GM23248 (cell line): ENCODE measurements at regions not wholly inside any gene's neighbourhood (a gene's known extent, or its start where the extent isn't known, plus 50 kb on each side); places are given as distances from the start of the nearest gene placed in this dataset.

ENCODE experiments used
- DNase-seq: peaks from one replicate; pipeline ENCODE4 v3.0.0-alpha.2; 2015
- H2AFZ ChIP-seq: fragments of 200-600 bp; sonication (generic); 2 replicates; pipeline ENCODE4 v1.6.1; 2016; ENCODE audit warnings: antibody characterized with exemption
- H3F3A ChIP-seq: fragments of 200-600 bp; sonication (generic); 2 replicates; pipeline ENCODE4 v1.6.1; 2016; ENCODE audit warnings: mild to moderate bottlenecking, antibody characterized with exemption, mixed run types; ENCODE audit not compliant: insufficient read depth
- H3K27ac ChIP-seq: fragments of 200-600 bp; sonication (generic); 2 replicates; pipeline ENCODE4 v1.5.1; 2016; ENCODE audit warnings: mild to moderate bottlenecking
- H3K27me3 ChIP-seq: fragments of 200-600 bp; sonication (generic); replicated peaks from 2 replicates; pipeline ENCODE4 v1.6.1; 2016; ENCODE audit warnings: mild to moderate bottlenecking; ENCODE audit not compliant: insufficient read depth
- H3K36me3 ChIP-seq: fragments of 200-600 bp; sonication (generic); 2 replicates; pipeline ENCODE4 v1.6.1; 2016; ENCODE audit warnings: low read depth, mild to moderate bottlenecking
- H3K4me1 ChIP-seq: fragments of 200-600 bp; sonication (generic); 2 replicates; pipeline ENCODE4 v1.6.1; 2016; ENCODE audit warnings: mild to moderate bottlenecking; ENCODE audit not compliant: insufficient read depth
- H3K4me2 ChIP-seq: fragments of 200-600 bp; sonication (generic); one replicate; pipeline ENCODE4 v1.6.1; 2016; ENCODE audit warnings: mild to moderate bottlenecking; ENCODE audit not compliant: unreplicated experiment
- H3K4me3 ChIP-seq: fragments of 200-600 bp; sonication (generic); 2 replicates; pipeline ENCODE4 v1.5.1; 2016; ENCODE audit warnings: mild to moderate bottlenecking
- H3K79me2 ChIP-seq: fragments of 200-600 bp; sonication (generic); 2 replicates; pipeline ENCODE4 v1.6.1; 2016; ENCODE audit warnings: mild to moderate bottlenecking; ENCODE audit not compliant: insufficient read depth
- H3K9ac ChIP-seq: fragments of 200-600 bp; sonication (generic); 2 replicates; pipeline ENCODE4 v1.6.1; 2016; ENCODE audit warnings: mild to moderate bottlenecking
- H3K9me2 ChIP-seq: fragments of 200-600 bp; sonication (generic); 2 replicates; pipeline ENCODE4 v1.6.1; 2016; ENCODE audit warnings: mixed run types, mild to moderate bottlenecking, moderate library complexity; ENCODE audit not compliant: insufficient read depth
- H3K9me3 ChIP-seq: fragments of 200-600 bp; sonication (generic); one replicate; pipeline ENCODE4 v1.6.1; 2017; ENCODE audit warnings: low read depth
- H4K20me1 ChIP-seq: fragments of 200-600 bp; sonication (generic); 2 replicates; pipeline ENCODE4 v1.6.0; 2016; ENCODE audit not compliant: insufficient read depth
- EZH2 ChIP-seq: fragments of 200-600 bp; sonication (generic); IDR thresholded peaks from 2 replicates; pipeline ENCODE4 v1.6.1; 2018; ENCODE audit warnings: antibody characterized with exemption, mild to moderate bottlenecking; ENCODE audit not compliant: insufficient read depth, poor library complexity, severe bottlenecking
- EZH2phosphoT487 ChIP-seq: fragments of 200-600 bp; sonication (generic); IDR thresholded peaks from 2 replicates; pipeline ENCODE4 v1.6.1; 2018; ENCODE audit warnings: antibody characterized with exemption, moderate library complexity, mild to moderate bottlenecking, low read depth; ENCODE audit not compliant: insufficient read depth
- WGBS, 2 experiments: methylation state at CpG; one replicate each; pipeline ENCODE4 v1.1.6; 2015 to 2017; ENCODE audit warnings: low lambda C conversion rate in 2 of 2, low coverage in 1 of 2; ENCODE audit errors: missing lambda C conversion rate in 2 of 2; 5-methylcytosine and 5-hydroxymethylcytosine counted together
- in situ Hi-C: fragments of 300-500 bp; cut with MboI; formaldehyde crosslinking; loops from 2 replicates; pipeline ENCODE4 v1.15.0; 2020

DNA sequence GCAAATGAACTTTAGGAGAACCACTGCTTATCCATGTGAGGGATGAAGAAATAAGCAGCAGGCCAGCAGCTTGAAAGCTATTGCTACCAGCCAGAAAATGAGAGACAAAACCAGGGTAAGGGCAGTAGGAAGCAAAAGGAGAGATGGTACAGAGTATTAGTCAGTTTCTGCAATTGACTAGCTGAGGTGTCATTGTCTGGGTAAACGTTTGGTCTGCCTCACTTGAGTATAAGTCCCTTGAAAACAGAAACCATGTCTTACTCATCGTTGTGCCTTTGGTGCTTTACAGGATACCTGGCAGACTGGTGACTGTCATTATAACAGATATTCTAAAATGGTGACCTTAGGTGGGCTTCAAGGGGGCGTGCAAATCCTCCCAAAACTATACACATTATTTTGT, 63.9 kb upstream of the USP47 start:
- in situ Hi-C loops: loop anchor here (25.0 kb wide), 1 partner anchor 991 kb away; no protein-coding TSS in a partner anchor
- H2AFZ ChIP-seq: no peak overlapping the region
- H3K9me2 ChIP-seq: no peaks in the 10 kb centered on the region
- no peaks in the 10 kb centered on the region for H3F3A ChIP-seq
- 37 to 49% methylated on average over 3 of the region's 3 CpGs for WGBS, 2 experiments
- H3K36me3 ChIP-seq: no peaks in the 10 kb centered on the region
- H4K20me1 ChIP-seq: no peaks in the 10 kb centered on the region
- H3K27ac ChIP-seq: no peak overlapping the region
- no peak overlapping the region for H3K4me3 ChIP-seq
- H3K27me3 ChIP-seq: peaks cover 83% of the 10 kb centered on the region
- H3K9ac ChIP-seq: no peak overlapping the region
- H3K4me1 ChIP-seq: no peaks in the 10 kb centered on the region
- no peak for DNase-seq
- TF ChIP-seq EZH2 (no peak), EZH2phosphoT487 (no peak)
- H3K4me2 ChIP-seq: no peak overlapping the region
- H3K9me3 ChIP-seq: no peaks in the 10 kb centered on the region
- no peaks in the 10 kb centered on the region for H3K79me2 ChIP-seq

DNA sequence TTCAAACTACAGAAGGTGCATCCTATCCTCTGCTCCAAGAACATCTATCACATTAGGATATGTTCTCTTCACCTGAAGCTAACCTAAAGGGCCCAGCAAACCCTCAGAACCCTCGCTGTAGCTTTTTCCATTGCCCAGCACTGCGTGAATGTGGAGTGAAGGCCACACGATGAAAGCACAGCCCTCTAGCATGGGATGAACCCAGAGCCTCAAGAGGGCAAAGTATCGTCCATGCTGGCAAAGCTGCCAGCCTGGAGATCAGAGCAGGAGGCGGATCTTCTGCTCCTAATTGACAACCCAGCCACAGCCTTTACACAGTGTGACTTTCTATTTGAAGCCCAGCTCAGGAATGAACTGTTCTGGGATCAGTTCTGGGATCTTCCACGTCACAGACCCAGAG, 65.1 kb upstream of the USP47 start:
- H3K9ac ChIP-seq: no peak overlapping the region
- in situ Hi-C loops: loop anchor here (25.0 kb wide), 1 partner anchor 989 kb away; no protein-coding TSS in a partner anchor
- H4K20me1 ChIP-seq: no peaks in the 10 kb centered on the region
- H3K27me3 ChIP-seq: peaks cover 79% of the 10 kb centered on the region
- WGBS, 2 experiments: 44 to 46% methylated on average over 6 of the region's 6 CpGs
- H3K27ac ChIP-seq: no peak overlapping the region
- no peaks in the 10 kb centered on the region for H3K9me3 ChIP-seq
- no peaks in the 10 kb centered on the region for H3K4me1 ChIP-seq
- H2AFZ ChIP-seq: no peak overlapping the region
- H3K4me3 ChIP-seq: no peak overlapping the region
- no peak overlapping the region for H3K4me2 ChIP-seq
- no peak for DNase-seq
- no peaks in the 10 kb centered on the region for H3K36me3 ChIP-seq
- no peaks in the 10 kb centered on the region for H3K79me2 ChIP-seq
- no peak for TF ChIP-seq EZH2phosphoT487
- TF ChIP-seq EZH2: no peak
- H3F3A ChIP-seq: no peaks in the 10 kb centered on the region
- H3K9me2 ChIP-seq: no peaks in the 10 kb centered on the region

DNA sequence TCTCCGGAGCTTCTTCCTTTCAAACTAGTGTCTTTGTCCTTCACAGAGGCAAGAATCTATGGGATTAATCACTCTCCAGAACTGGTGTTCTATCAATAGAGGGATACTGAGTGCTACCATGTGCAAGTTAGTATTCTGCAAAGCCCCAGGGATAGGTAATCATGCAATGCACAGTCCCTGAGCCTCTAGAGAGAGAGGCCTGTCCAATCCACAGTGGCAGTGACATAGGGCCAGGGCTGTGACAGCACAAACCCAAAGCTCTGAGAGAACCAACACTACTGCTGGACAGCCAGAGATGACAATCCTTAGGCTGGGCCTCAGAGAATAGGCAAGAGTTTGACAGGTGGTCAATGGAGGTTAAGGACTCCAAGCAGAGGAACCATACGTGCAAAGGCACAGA, 66.8 kb upstream of the USP47 start:
- no peak for TF ChIP-seq EZH2
- no peak for TF ChIP-seq EZH2phosphoT487
- in situ Hi-C loops: loop anchor here (25.0 kb wide), 1 partner anchor 988 kb away; no protein-coding TSS in a partner anchor
- Histone ChIP-seq H3K27me3 (peaks cover 84% of the 10 kb centered on the region), H3K9ac (no peak overlapping the region), H3K9me2 (no peaks in the 10 kb centered on the region), H3K4me3 (no peak overlapping the region), H3K4me1 (no peaks in the 10 kb centered on the region), H4K20me1 (no peaks in the 10 kb centered on the region), H3K4me2 (no peak overlapping the region), H3K9me3 (no peaks in the 10 kb centered on the region), H3K79me2 (no peaks in the 10 kb centered on the region), H2AFZ (no peak overlapping the region), H3K36me3 (no peaks in the 10 kb centered on the region), H3F3A (no peaks in the 10 kb centered on the region), H3K27ac (no peak overlapping the region)
- no peak for DNase-seq
- WGBS, 2 experiments: 48 to 60% methylated on average over 2 of the region's 2 CpGs

DNA sequence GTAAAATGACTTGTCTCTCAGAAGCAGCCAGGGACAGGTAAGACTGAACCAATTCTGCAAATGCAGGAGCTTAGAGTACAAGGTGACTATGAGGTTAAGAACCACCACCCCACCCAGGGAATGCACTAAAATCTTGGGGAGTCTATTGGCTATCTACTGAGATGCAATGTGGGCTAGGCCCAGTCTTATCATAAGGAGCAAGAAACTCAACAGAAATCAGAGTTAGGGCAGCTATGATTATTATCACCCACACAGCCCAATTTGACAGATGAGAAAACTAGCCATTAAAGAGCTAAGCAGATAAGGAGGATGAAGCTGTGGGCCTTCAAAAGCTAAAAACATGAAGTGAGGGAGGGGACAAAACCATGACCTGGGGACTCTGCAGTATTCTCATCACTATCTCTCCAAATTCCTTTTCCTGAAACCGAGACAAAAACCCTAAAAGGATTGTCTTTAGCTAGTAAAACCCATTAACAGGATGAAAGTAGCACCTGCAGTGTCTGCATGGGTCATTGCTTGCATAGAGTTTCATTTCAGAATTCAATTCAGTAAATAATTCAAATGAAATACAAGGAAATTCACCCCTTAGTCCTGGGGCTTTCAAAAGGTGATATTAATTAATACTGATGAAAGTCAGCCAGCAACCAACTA, 68.8 kb upstream of the USP47 start:
- Histone ChIP-seq H3K4me3 (no peak overlapping the region), H3F3A (no peaks in the 10 kb centered on the region), H4K20me1 (no peaks in the 10 kb centered on the region), H3K36me3 (no peaks in the 10 kb centered on the region), H3K4me2 (no peak overlapping the region), H3K79me2 (no peaks in the 10 kb centered on the region), H3K4me1 (no peaks in the 10 kb centered on the region), H3K9me2 (no peaks in the 10 kb centered on the region), H3K27me3 (peaks cover 82% of the 10 kb centered on the region), H3K27ac (no peak overlapping the region), H3K9ac (no peak overlapping the region), H3K9me3 (no peaks in the 10 kb centered on the region), H2AFZ (no peak overlapping the region)
- TF ChIP-seq EZH2phosphoT487 (no peak), EZH2 (no peak)
- no peak for DNase-seq
- WGBS, 2 experiments: 5 to 22% methylated on average over 1 of the region's 1 CpG
- in situ Hi-C loops: no loop called here
